ENCODE measurements at regions not wholly inside any gene's neighbourhood (a gene's known extent, or its start where the extent isn't known, plus 50 kb on each side); places are given as distances from the start of the nearest gene placed in this dataset.

DNA sequence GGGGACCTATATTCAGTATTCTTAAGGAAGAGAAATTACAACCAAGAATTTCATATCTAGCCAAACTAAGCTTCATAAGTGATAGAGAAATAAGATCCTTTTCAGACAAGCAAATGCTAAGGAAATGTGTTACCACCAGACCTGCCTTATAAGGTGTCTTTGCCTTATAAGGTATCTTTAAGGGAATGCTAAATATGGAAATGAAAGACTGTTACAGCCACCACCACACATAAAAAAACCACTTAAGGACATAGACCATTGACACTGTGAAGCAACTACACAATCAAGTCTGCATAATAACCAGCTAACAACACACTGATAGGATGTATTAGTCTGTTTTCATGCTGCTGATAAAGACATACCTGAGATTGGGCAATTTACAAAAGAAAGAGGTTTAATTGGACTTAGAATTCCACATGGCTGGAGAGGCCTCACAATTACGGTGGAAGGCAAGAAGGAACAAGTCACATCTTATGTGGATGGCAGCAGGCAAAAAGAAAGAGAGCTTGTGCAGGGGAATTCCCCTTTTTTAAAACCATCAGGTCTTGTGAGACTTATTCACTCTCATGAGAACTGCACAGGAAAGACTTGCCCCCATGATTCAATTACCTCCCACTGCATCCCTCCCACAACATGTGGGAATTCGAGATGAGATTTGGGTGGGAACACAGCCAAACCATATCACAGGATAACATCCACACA, 119.2 kb upstream of the LAMA2 start:
- DNase-seq (ENCODE audit: low read depth in 1 of 2, low spot score in 1 of 2), result no peak
- TF ChIP-seq JUND (IDR thresholded peaks at IDR 0.05; ENCODE audit: low read depth), result no peak
- in situ Hi-C loops (cut with HindIII; ENCODE audit: low pct_unique_long_range_greater_than_20kb, low sequenced_read_pairs), result no loop called here

DNA sequence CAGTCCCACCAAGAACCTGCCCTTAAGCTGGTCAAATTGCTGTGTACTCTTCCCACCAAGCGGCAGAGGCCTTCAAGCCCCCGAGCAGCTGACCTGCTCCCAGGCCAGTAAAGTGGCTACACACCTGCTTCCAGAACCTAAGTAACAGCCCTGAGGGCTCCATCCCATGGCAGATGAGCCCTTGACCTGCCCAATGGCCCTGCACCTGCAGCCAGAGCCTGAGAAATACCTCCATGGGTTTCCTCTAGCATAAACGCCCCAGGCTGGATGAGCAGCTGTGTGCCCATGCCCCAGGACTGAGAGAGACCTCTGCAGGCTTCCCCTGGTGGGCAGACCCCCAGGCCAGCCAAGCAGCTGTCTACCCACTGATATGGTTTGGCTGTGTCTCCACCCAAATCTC, 123.0 kb upstream of the LAMA2 start:
- DNase-seq (ENCODE audit: low read depth in 1 of 2, low spot score in 1 of 2), result no peak
- no peak for TF ChIP-seq JUND (IDR thresholded peaks at IDR 0.05; ENCODE audit: low read depth)
- in situ Hi-C loops (cut with HindIII; ENCODE audit: low pct_unique_long_range_greater_than_20kb, low sequenced_read_pairs), result no loop called here

DNA sequence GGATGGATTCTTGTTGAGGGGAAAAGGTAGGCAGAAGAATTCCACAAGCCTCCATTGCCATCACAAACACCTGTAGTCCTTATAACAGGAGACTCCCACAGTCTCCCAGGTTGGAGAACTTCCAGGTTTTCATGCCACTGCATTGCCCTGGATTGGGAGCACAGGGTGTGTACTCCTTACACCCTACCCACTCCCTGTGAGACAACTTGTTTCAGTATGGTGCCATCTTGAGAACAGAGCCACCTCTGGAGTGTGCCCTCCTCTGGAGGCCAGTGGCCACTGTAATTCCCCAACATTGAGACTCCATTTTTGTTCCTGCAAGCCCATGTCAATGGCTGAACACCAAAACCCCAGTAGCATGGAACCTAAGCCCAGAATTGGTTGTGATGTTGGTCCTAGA, 123.5 kb upstream of the LAMA2 start:
- in situ Hi-C loops (cut with HindIII; ENCODE audit: low pct_unique_long_range_greater_than_20kb, low sequenced_read_pairs), result no loop called here
- DNase-seq (ENCODE audit: low read depth in 1 of 2, low spot score in 1 of 2), result no peak
- no peak for TF ChIP-seq JUND (IDR thresholded peaks at IDR 0.05; ENCODE audit: low read depth)

DNA sequence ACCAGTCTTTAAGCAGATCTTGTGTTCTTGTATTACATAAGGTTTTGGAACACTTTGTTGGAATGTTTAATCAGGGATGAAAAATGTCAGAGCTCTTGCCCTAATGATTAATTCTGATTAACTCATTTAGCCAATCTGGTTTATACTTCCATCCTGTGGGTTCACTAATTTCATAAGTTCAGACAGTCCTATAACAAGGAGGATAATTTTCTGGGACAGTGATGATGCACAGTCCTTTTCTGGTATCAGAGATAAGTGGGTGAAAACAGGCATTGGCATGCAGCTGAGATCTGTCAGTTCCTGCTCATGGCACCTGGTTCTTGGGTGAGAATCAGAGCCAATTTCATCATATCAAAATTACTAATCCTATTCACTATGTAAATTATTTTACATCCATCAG, 125.0 kb upstream of the LAMA2 start:
- in situ Hi-C loops (cut with HindIII; ENCODE audit: low pct_unique_long_range_greater_than_20kb, low sequenced_read_pairs), result no loop called here
- DNase-seq (ENCODE audit: low read depth in 1 of 2, low spot score in 1 of 2), result no peak
- no peak for TF ChIP-seq JUND (IDR thresholded peaks at IDR 0.05; ENCODE audit: low read depth)

DNA sequence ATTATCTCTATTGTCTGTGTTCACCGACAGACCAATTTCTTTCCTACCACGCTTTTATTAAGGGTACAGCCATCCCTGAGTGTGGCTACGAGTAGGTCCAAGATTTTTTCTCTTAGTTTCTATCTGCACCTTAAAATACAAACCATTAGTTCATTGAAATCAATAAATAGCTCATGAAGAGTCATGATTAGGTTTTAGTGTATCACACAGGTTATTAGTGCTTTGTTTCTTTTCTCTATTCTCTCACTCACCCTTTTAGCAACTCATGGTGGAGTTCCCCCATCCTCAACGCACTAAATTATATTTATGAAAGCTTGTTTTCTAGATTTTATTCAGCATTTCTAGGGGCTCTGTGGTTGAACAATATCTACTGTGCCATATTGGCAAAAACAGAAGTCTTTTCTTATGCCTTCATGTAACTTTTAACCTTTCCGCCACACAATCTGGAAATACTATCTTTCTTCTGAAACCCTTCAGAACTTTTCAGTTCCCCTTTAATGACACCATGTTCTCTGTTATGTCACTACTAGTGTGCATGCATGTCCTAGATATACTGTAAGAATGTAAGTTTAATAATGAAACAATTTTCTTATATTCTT, 128.2 kb upstream of the LAMA2 start:
- in situ Hi-C loops (cut with HindIII; ENCODE audit: low pct_unique_long_range_greater_than_20kb, low sequenced_read_pairs), result no loop called here
- DNase-seq (ENCODE audit: low read depth in 1 of 2, low spot score in 1 of 2), result no peak
- no peak for TF ChIP-seq JUND (IDR thresholded peaks at IDR 0.05; ENCODE audit: low read depth)

DNA sequence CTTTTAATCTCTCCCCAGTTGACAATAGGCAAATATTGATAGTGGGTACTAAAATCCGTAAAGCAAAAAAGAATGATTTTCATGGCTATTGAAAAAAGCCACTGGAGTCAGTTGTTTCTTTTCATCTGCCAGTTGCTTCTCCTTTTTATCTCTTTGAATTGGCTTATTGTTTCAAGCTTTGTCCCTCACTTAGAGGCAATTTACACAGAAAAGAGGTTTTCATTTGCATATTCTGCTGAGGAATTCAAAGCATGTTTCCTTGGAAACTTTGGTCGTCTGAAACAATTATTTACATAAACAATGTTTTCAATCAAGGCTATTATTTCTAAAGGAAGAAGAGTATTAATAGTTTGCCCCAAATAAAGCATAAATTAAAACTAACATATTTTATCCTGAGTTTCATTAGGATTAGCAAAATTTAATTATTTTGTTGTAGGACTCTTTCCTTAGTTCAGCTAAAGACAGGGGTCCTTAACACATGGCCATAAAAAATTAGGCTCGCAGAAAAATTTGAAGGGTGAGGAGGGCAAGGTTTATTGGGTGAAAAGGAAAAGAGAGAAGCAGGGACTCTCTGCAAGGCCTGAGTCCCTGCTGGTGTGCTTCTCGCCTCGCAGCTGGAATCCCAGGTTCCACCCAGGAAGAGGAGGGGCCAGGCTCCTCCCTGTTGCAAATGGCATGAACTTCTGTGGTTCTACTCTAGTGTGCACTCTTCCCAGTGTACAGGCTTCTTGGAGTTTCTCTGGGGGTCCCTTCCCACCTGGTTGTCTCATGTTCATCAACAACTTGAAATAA, 138.8 kb upstream of the LAMA2 start:
- no peak for TF ChIP-seq JUND (IDR thresholded peaks at IDR 0.05; ENCODE audit: low read depth)
- DNase-seq (ENCODE audit: low read depth in 1 of 2, low spot score in 1 of 2), result no peak
- in situ Hi-C loops (cut with HindIII; ENCODE audit: low pct_unique_long_range_greater_than_20kb, low sequenced_read_pairs), result no loop called here

DNA sequence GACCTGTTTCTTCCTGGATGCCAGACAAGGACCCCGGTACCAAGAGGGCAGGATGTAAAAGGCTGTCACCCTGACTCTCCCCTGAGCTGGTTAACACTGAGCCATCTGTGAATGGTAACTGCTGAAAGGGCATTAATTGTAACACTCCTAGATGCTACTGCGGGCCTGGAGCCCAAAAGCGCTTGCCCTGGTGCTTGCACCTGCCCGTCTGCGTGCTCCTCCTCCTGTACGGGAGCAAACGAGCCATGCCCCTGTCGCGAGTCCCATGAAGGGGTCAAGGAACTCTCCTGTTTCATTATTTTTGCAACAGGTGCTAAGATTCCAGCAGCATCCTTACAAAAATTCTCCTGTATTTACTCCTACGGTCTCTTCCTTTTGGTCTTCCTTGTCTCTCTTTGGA, 140.0 kb upstream of the LAMA2 start:
- in situ Hi-C loops (cut with HindIII; ENCODE audit: low pct_unique_long_range_greater_than_20kb, low sequenced_read_pairs), result no loop called here
- TF ChIP-seq JUND (IDR thresholded peaks at IDR 0.05; ENCODE audit: low read depth), result no peak
- DNase-seq (ENCODE audit: low read depth in 1 of 2, low spot score in 1 of 2), result no peak

DNA sequence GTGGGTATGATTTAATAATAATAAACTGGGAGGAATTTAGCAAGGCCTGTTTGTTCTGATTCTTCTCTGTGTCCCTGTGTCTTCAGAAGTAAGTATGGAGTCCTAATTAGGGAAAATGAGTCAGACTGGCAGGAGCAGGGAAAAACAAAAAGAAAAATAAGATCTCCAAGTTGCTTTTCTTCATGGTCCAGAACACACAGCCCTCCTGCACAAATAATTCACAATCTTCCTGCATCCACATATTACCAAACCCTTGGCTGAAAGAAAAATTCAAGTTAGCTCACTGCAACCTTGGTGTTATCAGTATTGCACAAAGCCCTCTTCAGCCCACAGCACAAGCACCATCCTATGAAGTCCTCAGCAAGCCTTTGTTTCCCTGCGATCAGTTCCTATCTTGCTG, 142.0 kb upstream of the LAMA2 start:
- TF ChIP-seq JUND (IDR thresholded peaks at IDR 0.05; ENCODE audit: low read depth), result no peak
- in situ Hi-C loops (cut with HindIII; ENCODE audit: low pct_unique_long_range_greater_than_20kb, low sequenced_read_pairs), result no loop called here
- no peak for DNase-seq (ENCODE audit: low read depth in 1 of 2, low spot score in 1 of 2)

DNA sequence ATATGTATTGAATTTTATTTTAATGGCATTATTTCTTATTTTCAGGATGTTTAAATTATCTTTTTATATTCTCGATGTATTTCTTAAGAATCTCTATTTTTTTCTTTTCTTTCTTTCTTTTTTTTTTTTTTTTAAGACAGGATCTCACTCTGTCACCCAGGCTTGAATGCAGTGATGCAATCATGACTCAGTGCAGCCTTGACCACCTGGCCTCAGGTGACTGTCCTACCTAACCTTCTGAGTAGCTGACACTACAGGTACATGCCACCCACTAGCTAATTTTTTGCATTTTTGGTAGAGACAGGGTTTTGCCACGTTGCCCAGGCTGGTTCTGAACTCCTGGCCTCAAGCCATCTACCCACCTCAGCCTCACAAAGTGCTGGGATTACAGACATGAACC, 143.8 kb upstream of the LAMA2 start:
- in situ Hi-C loops (cut with HindIII; ENCODE audit: low pct_unique_long_range_greater_than_20kb, low sequenced_read_pairs), result no loop called here
- no peak for TF ChIP-seq JUND (IDR thresholded peaks at IDR 0.05; ENCODE audit: low read depth)
- no peak for DNase-seq (ENCODE audit: low read depth in 1 of 2, low spot score in 1 of 2)

DNA sequence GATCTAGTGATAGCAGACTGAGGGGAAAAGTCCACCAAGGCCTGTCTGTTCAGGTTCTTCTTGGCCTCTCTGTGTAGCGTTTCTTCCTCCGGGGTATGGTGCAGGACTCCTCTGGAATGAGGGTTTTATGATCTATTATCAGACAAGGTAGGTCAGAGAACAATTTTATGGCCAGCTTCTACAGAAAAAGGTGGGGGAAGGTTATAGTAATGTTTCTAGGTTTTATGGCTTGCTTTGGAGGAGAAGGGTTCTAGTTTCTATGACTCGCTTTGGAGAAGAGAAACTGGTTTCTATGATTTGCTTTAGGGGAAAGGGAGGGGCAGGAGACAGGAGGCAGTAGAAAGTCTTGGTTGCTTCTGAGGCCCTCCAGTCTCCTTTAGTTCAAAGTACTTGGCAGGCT, 144.8 kb upstream of the LAMA2 start:
- TF ChIP-seq JUND (IDR thresholded peaks at IDR 0.05; ENCODE audit: low read depth), result no peak
- DNase-seq (ENCODE audit: low read depth in 1 of 2, low spot score in 1 of 2), result no peak
- in situ Hi-C loops (cut with HindIII; ENCODE audit: low pct_unique_long_range_greater_than_20kb, low sequenced_read_pairs), result no loop called here

DNA sequence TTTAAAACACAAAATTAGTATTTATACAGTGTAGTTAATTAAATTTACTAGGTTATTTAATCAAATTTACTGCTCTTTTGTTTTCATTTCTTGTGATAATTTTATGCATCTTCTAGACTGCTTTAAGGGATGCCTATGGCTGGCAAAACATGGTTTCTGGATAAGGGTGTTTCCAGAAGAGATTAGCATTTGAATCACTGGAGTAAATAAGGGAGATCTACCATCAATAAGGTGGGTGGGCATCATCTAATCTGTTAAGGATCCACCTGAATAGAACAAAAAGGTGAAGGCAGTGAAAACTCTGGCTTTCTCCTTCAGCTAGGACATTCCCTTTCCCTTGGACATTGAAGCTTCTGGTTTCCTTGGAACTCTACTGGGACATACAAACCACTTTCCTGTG, 146.2 kb upstream of the LAMA2 start:
- in situ Hi-C loops (cut with HindIII; ENCODE audit: low pct_unique_long_range_greater_than_20kb, low sequenced_read_pairs), result no loop called here
- no peak for DNase-seq (ENCODE audit: low read depth in 1 of 2, low spot score in 1 of 2)
- no peak for TF ChIP-seq JUND (IDR thresholded peaks at IDR 0.05; ENCODE audit: low read depth)

DNA sequence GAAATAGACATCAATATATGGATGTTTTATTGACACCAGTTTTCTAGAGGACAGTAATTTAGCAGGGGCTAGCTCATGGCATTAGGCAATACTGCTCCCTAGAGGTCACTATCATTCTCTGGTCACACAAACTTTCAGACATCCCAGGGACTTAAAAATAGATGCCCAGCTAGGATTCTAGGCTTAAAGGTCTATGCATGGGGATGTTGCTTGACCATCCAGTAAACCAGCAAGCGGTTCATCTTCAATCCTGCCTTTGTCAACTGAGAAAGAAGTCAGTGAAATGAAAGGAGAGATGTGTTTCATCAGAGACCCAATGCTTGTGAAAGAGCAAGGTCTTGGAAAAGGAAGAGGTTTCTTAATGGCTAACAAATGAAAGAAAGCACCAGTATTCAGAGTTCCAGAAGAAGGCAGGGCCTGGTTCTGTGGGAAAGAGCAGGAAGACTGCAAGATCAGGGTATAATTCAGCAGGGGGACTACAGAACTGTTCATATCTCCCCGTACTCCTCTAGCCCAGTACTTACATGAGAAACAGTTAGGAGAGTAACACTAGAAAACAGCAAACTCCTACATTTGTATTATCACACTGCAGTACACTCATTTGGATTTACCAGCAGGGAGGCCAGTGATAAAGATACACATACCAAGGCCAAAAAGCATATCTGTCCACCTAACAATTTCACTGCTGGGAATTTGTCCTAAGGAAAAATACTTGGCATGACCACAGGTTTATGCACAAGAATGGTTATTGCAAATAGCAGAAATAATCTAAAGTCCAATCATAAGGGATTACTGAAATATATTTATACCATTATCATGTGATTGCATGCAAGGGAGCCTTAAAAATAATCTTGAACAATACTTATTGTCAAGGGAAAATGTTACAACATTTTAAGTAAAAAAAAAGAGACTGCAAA, 151.4 kb upstream of the LAMA2 start:
- TF ChIP-seq JUND (IDR thresholded peaks at IDR 0.05; ENCODE audit: low read depth), result no peak
- DNase-seq (ENCODE audit: low read depth in 1 of 2, low spot score in 1 of 2), result peak in 1 of 2 experiments; percentile 67
- in situ Hi-C loops (cut with HindIII; ENCODE audit: low pct_unique_long_range_greater_than_20kb, low sequenced_read_pairs), result no loop called here
